Testis (tissue), 2 donors: ENCODE measurements at regions not wholly inside any gene's neighbourhood (a gene's known extent, or its start where the extent isn't known, plus 50 kb on each side); places are given as distances from the start of the nearest gene placed in this dataset.

Experiments
- POLR2A ChIP-seq: fragments of 450-650 bp; IDR thresholded peaks from one replicate; pipeline ENCODE4 v1.6.1; 2017; ENCODE audit warnings: antibody characterized with exemption, mild to moderate bottlenecking, moderate library complexity
- TF ChIP-seq, protein P1 (sequence below), 3 experiments: fragments of 450-650 bp in 2 of 3; fragments of 200-600 bp in 1 of 3; sonication (generic) in 1 of 3; IDR thresholded peaks; one replicate each; pipeline ENCODE4 v1.5.1; 2016 to 2019; ENCODE audit warnings: antibody characterized with exemption in 3 of 3, mild to moderate bottlenecking in 2 of 3, moderate library complexity in 1 of 3

DNA sequence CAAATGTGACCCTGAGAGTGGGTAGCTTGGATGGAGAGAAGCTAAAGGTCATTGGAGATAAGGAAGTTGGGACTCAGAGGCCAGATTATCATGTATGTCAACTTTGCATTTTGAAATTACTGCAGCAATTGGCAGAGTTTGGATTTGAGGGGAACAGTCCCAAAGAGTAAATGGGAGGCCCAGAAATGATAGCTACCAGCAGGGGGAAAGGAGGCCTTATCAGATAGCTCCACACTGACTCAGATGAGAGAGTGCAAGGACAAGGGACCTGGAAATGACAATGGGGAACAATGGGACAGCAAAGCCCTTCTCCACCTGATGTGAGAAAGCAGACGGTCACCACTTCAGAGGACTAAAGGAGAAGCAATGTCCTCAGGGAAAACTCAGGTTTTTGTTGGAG lies 201.5 kb upstream of the JADE1 start:
- no peak for TF ChIP-seq POLR2A
- TF ChIP-seq, protein P1, sequence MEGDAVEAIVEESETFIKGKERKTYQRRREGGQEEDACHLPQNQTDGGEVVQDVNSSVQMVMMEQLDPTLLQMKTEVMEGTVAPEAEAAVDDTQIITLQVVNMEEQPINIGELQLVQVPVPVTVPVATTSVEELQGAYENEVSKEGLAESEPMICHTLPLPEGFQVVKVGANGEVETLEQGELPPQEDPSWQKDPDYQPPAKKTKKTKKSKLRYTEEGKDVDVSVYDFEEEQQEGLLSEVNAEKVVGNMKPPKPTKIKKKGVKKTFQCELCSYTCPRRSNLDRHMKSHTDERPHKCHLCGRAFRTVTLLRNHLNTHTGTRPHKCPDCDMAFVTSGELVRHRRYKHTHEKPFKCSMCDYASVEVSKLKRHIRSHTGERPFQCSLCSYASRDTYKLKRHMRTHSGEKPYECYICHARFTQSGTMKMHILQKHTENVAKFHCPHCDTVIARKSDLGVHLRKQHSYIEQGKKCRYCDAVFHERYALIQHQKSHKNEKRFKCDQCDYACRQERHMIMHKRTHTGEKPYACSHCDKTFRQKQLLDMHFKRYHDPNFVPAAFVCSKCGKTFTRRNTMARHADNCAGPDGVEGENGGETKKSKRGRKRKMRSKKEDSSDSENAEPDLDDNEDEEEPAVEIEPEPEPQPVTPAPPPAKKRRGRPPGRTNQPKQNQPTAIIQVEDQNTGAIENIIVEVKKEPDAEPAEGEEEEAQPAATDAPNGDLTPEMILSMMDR (IDR thresholded peaks at IDR 0.05), result no peak
